Pulmonary artery endothelial cell (primary cell): ENCODE measurements at regions not wholly inside any gene's neighbourhood (a gene's known extent, or its start where the extent isn't known, plus 50 kb on each side); places are given as distances from the start of the nearest gene placed in this dataset.
"Not testable (repeated sequence)": the region's sequence is repeated elsewhere in the genome, so short reads cannot be mapped to it uniquely, and the experiment has no call there.

ENCODE experiments used
- DNase-seq: peaks from one replicate; pipeline ENCODE4 v3.0.0-alpha.2; 2011; ENCODE audit warnings: low read depth, low spot score

- DNase-seq = no peak
Measured at GRCh38 chr5:28344836-28345433, 1306.5 kb upstream of the CDH9 start.

GRCh38 chr5:28329176-28329575 is 1290.8 kb upstream of the CDH9 start:
- no peak for DNase-seq

GRCh38 chr5:28328681-28329080 is 1290.3 kb upstream of the CDH9 start:
- DNase-seq = no peak

- DNase-seq = no peak
Measured at GRCh38 chr5:28324174-28324573, 1285.8 kb upstream of the CDH9 start.

- no peak for DNase-seq
Measured at GRCh38 chr5:28313953-28314352, 1275.6 kb upstream of the CDH9 start.

- DNase-seq = no peak
Measured at GRCh38 chr5:28313321-28313951, 1275.0 kb upstream of the CDH9 start.

- no peak for DNase-seq
Measured at GRCh38 chr5:28310696-28311095, 1272.3 kb upstream of the CDH9 start.

- DNase-seq = no peak
Measured at GRCh38 chr5:28305891-28306290, 1267.5 kb upstream of the CDH9 start.

GRCh38 chr5:28301712-28302111 is 1263.3 kb upstream of the CDH9 start:
- no peak for DNase-seq

- no peak for DNase-seq
Measured at GRCh38 chr5:28296254-28297013, 1258.0 kb upstream of the CDH9 start.

- not testable (repeated sequence) for DNase-seq
Measured at GRCh38 chr5:28287021-28287420, 1248.6 kb upstream of the CDH9 start.

- DNase-seq = no peak
Measured at GRCh38 chr5:28286566-28286965, 1248.2 kb upstream of the CDH9 start.

- DNase-seq = no peak
Measured at GRCh38 chr5:28284788-28285187, 1246.4 kb upstream of the CDH9 start.

- DNase-seq = no peak
Measured at GRCh38 chr5:28281351-28281750, 1243.0 kb upstream of the CDH9 start.

- DNase-seq = no peak
Measured at GRCh38 chr5:28275931-28276330, 1237.5 kb upstream of the CDH9 start.

- no peak for DNase-seq
Measured at GRCh38 chr5:28269978-28270377, 1231.6 kb upstream of the CDH9 start.

- DNase-seq = no peak
Measured at GRCh38 chr5:28265877-28266276, 1227.5 kb upstream of the CDH9 start.

- no peak for DNase-seq
Measured at GRCh38 chr5:28254846-28255245, 1216.5 kb upstream of the CDH9 start.

GRCh38 chr5:28253431-28253830 is 1215.0 kb upstream of the CDH9 start:
- no peak for DNase-seq

- DNase-seq = no peak
Measured at GRCh38 chr5:28249771-28250415, 1211.5 kb upstream of the CDH9 start.

GRCh38 chr5:28234356-28234968 is 1196.1 kb upstream of the CDH9 start:
- DNase-seq = no peak

GRCh38 chr5:28226407-28226806 is 1188.0 kb upstream of the CDH9 start:
- no peak for DNase-seq
